ENCODE measurements at regions not wholly inside any gene's neighbourhood (a gene's known extent, or its start where the extent isn't known, plus 50 kb on each side); places are given as distances from the start of the nearest gene placed in this dataset.
"Not testable (repeated sequence)": the region's sequence is repeated elsewhere in the genome, so short reads cannot be mapped to it uniquely, and the experiment has no call there.

DNA sequence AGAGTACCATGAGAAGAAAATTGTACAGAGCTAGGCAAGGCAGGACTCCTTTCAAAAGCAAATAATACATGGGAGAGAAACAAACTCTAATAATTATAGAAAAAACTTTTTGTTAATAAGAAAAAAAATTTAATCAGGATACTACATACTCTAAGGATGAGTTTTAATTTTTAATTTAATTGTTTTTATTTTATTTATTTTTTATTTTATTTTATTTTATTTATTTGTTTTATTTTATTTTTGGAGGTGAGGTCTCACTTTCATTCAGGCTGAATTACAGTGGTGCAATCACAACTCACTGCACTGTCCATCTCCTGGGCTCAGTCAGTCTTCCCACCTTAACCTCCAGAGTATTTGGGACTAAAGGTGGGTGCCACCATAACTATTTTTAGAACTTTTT, 1347.2 kb downstream of the NLGN4Y start:
- Histone ChIP-seq H3K9me2 (ENCODE audit: insufficient read depth) (no peaks in the 10 kb centered on the region), H3K27ac (no peak overlapping the region), H3K4me3 (no peak overlapping the region)

DNA sequence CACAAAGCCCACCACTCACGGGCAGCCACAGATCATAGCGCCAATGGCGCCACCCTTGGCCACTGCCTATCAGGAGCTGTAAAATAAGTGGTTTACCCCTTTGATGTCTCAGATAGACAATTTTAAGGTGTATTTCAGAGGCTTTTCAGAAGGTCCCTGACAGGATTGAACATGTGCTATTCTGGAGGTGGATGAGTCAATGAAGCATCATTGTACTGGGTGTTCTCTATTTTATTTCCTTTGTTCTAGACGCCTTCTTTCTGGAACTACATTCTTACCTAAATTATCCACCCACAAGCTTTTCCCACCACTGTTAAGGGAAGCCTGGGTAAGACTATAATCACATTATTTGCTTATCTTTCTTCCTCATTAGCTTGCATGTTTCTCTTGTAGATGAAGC, 1351.6 kb downstream of the NLGN4Y start:
- H3K27ac ChIP-seq; DNase-seq; H3K4me2 ChIP-seq (ENCODE audit: unreplicated experiment); H3K9me3 ChIP-seq (ENCODE audit: low read depth); H3K79me2 ChIP-seq (ENCODE audit: insufficient read depth); H3K4me1 ChIP-seq (ENCODE audit: insufficient read depth); H2AFZ ChIP-seq; H3K36me3 ChIP-seq (ENCODE audit: low read depth); H3K9ac ChIP-seq; H3K9me2 ChIP-seq (ENCODE audit: insufficient read depth); H4K20me1 ChIP-seq (ENCODE audit: insufficient read depth); H3K27me3 ChIP-seq (replicated peaks; ENCODE audit: insufficient read depth); H3K4me3 ChIP-seq; in situ Hi-C loops (cut with MboI); H3F3A ChIP-seq (ENCODE audit: insufficient read depth): not testable (repeated sequence)
- WGBS, 2 experiments (ENCODE audit: low coverage in 1 of 2, low lambda C conversion rate in 2 of 2, missing lambda C conversion rate in 2 of 2): no CpG with 5 or more reads among the region's 4 CpGs

More for the DNA sequence above, 1347.2 kb downstream of the NLGN4Y start:
- Histone ChIP-seq H2AFZ (no peak overlapping the region), H3K9me3 (ENCODE audit: low read depth) (no peaks in the 10 kb centered on the region), H3K79me2 (ENCODE audit: insufficient read depth) (no peaks in the 10 kb centered on the region), H3K9ac (no peak overlapping the region), H3K4me1 (ENCODE audit: insufficient read depth) (no peaks in the 10 kb centered on the region), H3K27me3 (replicated peaks; ENCODE audit: insufficient read depth) (no peaks in the 10 kb centered on the region), H3F3A (ENCODE audit: insufficient read depth) (no peaks in the 10 kb centered on the region), H3K4me2 (ENCODE audit: unreplicated experiment) (no peak overlapping the region), H4K20me1 (ENCODE audit: insufficient read depth) (no peaks in the 10 kb centered on the region), H3K36me3 (ENCODE audit: low read depth) (no peaks in the 10 kb centered on the region)
- TF ChIP-seq EZH2phosphoT487 (IDR thresholded peaks at IDR 0.05; ENCODE audit: insufficient read depth, low read depth): no peak
- no peak for TF ChIP-seq EZH2 (IDR thresholded peaks at IDR 0.05; ENCODE audit: insufficient read depth, poor library complexity, severe bottlenecking)
- in situ Hi-C loops (cut with MboI): no loop called here
- DNase-seq: no peak

DNA sequence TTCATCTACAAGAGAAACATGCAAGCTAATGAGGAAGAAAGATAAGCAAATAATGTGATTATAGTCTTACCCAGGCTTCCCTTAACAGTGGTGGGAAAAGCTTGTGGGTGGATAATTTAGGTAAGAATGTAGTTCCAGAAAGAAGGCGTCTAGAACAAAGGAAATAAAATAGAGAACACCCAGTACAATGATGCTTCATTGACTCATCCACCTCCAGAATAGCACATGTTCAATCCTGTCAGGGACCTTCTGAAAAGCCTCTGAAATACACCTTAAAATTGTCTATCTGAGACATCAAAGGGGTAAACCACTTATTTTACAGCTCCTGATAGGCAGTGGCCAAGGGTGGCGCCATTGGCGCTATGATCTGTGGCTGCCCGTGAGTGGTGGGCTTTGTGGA, 1379.2 kb downstream of the NLGN4Y start:
- H3K79me2 ChIP-seq (ENCODE audit: insufficient read depth); H3K4me1 ChIP-seq (ENCODE audit: insufficient read depth); H4K20me1 ChIP-seq (ENCODE audit: insufficient read depth); H2AFZ ChIP-seq; H3K27ac ChIP-seq; H3K9me3 ChIP-seq (ENCODE audit: low read depth); H3F3A ChIP-seq (ENCODE audit: insufficient read depth); H3K4me3 ChIP-seq; H3K36me3 ChIP-seq (ENCODE audit: low read depth); H3K9me2 ChIP-seq (ENCODE audit: insufficient read depth); H3K4me2 ChIP-seq (ENCODE audit: unreplicated experiment); DNase-seq; in situ Hi-C loops (cut with MboI); H3K27me3 ChIP-seq (replicated peaks; ENCODE audit: insufficient read depth); H3K9ac ChIP-seq: not testable (repeated sequence)
- WGBS, 2 experiments (ENCODE audit: low coverage in 1 of 2, low lambda C conversion rate in 2 of 2, missing lambda C conversion rate in 2 of 2): no CpG with 5 or more reads among the region's 4 CpGs

DNA sequence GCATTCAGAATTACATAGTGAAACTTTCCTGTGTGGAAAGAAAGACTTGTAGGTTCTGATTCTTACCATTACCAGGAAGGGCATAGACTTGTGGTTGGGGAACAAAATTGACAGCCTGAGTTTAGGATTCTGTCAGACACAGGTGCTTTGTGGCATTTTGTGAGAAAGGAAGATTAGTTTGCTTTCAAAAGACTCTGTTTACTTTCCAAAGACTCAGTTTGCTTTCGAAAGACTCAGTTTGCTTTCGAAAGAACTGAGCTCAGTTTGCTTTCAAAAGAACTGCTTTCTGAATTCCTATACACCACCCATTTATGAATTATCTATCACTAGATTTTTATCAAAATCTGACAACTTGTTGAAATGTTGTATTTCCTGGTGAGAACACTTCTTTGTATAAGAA, 1381.2 kb downstream of the NLGN4Y start:
- WGBS, 2 experiments (ENCODE audit: low coverage in 1 of 2, low lambda C conversion rate in 2 of 2, missing lambda C conversion rate in 2 of 2): 13 to 32% methylated on average over 2 of the region's 2 CpGs
- no peaks in the 10 kb centered on the region for H3K9me3 ChIP-seq (ENCODE audit: low read depth)

DNA sequence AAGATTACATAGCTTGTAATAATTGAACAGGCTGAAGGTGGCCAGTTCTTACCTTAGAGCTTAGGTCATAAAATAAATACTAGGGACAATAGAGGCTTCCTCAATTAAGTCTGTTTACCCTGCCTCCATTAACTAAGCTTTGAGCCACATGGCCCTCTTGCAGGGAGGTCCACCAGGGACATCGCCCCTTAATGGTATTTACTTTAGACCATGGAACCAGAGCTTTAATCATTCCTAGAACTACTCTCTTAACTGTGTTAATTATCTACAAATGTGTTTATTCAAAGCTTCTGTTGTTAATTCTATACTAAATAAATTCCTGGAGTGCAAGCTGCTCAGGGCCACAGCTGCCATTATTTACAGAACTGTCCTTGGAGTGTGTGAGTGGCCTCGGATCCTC, 1402.2 kb downstream of the NLGN4Y start:
- no peak overlapping the region for H3K4me3 ChIP-seq
- in situ Hi-C loops (cut with MboI): no loop called here
- H3K36me3 ChIP-seq (ENCODE audit: low read depth): no peaks in the 10 kb centered on the region
- no peak for DNase-seq
- H3K9ac ChIP-seq: no peak overlapping the region
- no peak overlapping the region for H3K4me2 ChIP-seq (ENCODE audit: unreplicated experiment)
- H3K9me3 ChIP-seq (ENCODE audit: low read depth): no peaks in the 10 kb centered on the region
- H3K27me3 ChIP-seq (replicated peaks; ENCODE audit: insufficient read depth): no peaks in the 10 kb centered on the region
- no peaks in the 10 kb centered on the region for H3K9me2 ChIP-seq (ENCODE audit: insufficient read depth)
- no peaks in the 10 kb centered on the region for H3F3A ChIP-seq (ENCODE audit: insufficient read depth)
- no peaks in the 10 kb centered on the region for H3K4me1 ChIP-seq (ENCODE audit: insufficient read depth)
- no peak overlapping the region for H2AFZ ChIP-seq
- H4K20me1 ChIP-seq (ENCODE audit: insufficient read depth): no peaks in the 10 kb centered on the region
- no peak overlapping the region for H3K27ac ChIP-seq
- no peaks in the 10 kb centered on the region for H3K79me2 ChIP-seq (ENCODE audit: insufficient read depth)
- 8 to 13% methylated on average over 2 of the region's 2 CpGs for WGBS, 2 experiments (ENCODE audit: low coverage in 1 of 2, low lambda C conversion rate in 2 of 2, missing lambda C conversion rate in 2 of 2)
- TF ChIP-seq EZH2phosphoT487 (IDR thresholded peaks at IDR 0.05; ENCODE audit: insufficient read depth, low read depth): no peak
- TF ChIP-seq EZH2 (IDR thresholded peaks at IDR 0.05; ENCODE audit: insufficient read depth, poor library complexity, severe bottlenecking): no peak

More for the DNA sequence above, 1381.2 kb downstream of the NLGN4Y start:
- Histone ChIP-seq H3K79me2 (ENCODE audit: insufficient read depth) (no peaks in the 10 kb centered on the region), H3K4me1 (ENCODE audit: insufficient read depth) (no peaks in the 10 kb centered on the region), H3K9me2 (ENCODE audit: insufficient read depth) (no peaks in the 10 kb centered on the region), H3F3A (ENCODE audit: insufficient read depth) (no peaks in the 10 kb centered on the region), H3K4me2 (ENCODE audit: unreplicated experiment) (no peak overlapping the region), H3K4me3 (no peak overlapping the region), H3K27me3 (replicated peaks; ENCODE audit: insufficient read depth) (no peaks in the 10 kb centered on the region), H4K20me1 (ENCODE audit: insufficient read depth) (no peaks in the 10 kb centered on the region), H2AFZ (no peak overlapping the region), H3K36me3 (ENCODE audit: low read depth) (no peaks in the 10 kb centered on the region), H3K9ac (no peak overlapping the region), H3K27ac (no peak overlapping the region)
- TF ChIP-seq EZH2phosphoT487 (IDR thresholded peaks at IDR 0.05; ENCODE audit: insufficient read depth, low read depth) (no peak), EZH2 (IDR thresholded peaks at IDR 0.05; ENCODE audit: insufficient read depth, poor library complexity, severe bottlenecking) (no peak)
- in situ Hi-C loops (cut with MboI): no loop called here
- DNase-seq: no peak

Data from GM23248 (cell line).